HG03342 (cell line): ENCODE measurements at regions not wholly inside any gene's neighbourhood (a gene's known extent, or its start where the extent isn't known, plus 50 kb on each side); places are given as distances from the start of the nearest gene placed in this dataset.
"Not testable (repeated sequence)": the region's sequence is repeated elsewhere in the genome, so short reads cannot be mapped to it uniquely, and the experiment has no call there.

Source experiments
- ATAC-seq: cut with Tn5 transposase; IDR thresholded peaks from one replicate; pipeline ENCODE4 v1.9.1; 2021; ENCODE audit warnings: mild to moderate bottlenecking, moderate library complexity; ENCODE audit not compliant: unreplicated experiment

- peak; percentile 89 for ATAC-seq
Observed at GRCh38 chr1:95742591-95743089, 508.6 kb downstream of the RWDD3 start.

DNA sequence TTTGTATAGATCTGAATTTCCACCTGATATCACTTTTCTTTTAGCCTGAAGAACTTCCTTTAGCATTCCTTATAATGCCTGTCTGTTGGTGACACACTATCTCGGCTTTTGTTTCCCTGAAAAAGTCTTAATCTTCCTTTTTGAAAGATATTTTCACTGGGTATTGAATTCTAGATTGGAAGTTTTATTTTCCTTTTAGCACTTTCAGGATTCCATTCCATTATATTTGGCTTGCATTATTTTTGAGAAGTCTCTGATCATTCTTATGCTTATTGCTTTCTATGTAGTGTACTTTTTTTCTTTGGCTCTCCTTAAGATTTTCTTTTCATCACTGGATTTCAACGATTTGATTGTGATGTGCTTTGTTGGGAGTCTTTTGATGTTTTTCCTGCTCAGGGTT, 510.7 kb downstream of the RWDD3 start:
- no peak for ATAC-seq

DNA sequence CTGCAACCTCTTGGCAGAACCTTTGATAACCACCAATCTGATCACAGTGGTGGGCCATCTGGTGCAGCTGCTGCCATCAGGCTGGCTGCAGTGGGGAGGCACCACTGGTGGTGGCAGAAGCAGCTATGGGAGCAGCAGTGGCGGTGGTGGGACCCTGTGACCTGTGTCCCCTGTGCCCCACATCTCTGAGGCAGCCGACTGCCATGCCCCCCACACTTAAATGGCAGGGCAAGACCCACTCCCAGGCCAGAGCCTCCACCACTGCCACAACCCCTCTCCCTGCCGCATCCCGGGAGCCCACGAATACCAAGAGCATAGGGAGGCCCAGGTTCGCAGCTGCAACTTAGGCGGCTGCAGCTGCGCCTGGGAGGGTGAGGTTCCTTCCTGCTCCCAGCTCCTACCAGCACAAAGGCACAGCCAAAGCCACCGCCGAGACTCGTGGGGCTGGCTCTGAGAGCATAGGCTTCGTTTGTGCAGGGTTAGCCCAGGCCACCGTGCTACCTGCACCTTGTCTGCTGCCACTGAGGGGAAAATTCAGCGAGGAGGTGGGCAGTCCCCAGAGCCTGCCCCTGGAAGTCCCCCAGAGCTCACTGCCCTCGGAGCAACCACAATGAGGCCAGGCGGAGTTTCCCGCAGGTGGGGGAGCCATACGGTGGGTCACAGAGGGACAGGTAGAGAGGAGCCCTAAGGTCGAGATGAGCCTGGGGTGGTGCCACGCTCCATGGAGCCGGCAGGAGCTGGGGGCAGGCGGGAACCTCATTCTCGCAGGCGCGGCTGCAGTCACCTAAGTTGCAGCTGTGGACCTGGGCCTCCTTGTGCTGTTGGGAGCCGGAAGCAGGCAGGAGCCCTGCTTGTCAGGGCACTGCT, 518.7 kb downstream of the RWDD3 start:
- ATAC-seq: no peak

- ATAC-seq: no peak
Observed at GRCh38 chr1:95753382-95754016, 519.5 kb downstream of the RWDD3 start.

DNA sequence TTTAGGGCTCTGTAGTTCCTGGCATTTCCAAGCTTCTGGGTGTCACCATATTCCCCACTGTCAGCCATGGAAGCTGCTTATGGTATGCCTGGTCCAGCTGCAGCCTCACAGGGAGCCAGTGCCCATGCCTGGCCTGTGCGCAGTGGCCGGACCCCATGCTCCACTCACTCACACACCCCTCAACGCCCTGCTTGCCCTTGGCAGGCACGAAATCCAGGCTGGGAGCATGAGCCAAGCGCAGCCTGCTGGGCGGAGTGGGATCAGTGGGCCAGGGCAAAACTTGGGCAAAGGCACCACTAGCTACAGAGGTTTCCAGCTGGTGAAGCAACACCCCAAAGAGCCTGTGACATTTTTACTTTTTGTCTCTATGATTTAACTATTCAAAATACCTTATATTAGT, 520.4 kb downstream of the RWDD3 start:
- ATAC-seq: no peak

GRCh38 chr1:95766036-95766435, 532.0 kb downstream of the RWDD3 start:
- no peak for ATAC-seq

DNA sequence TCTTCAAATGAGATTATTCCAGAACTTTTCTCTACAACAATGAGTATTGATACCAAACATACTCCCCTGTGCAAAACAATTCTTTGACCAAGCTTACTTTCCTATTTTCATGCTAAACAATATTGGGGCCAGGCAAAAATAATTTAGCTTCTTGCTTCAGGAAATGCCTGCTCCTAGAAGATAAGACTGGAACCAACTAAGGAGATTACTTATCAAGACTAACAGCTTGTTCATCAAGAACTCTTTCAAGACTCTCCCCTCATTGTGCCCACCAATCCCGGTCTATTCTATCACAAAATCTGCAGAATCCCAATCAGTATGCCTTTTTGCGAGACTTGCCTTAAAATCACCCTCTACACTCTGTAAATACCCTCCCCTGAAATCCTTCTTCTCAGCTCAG, 536.6 kb downstream of the RWDD3 start:
- ATAC-seq: no peak

GRCh38 chr1:95778217-95778616, 544.2 kb downstream of the RWDD3 start:
- ATAC-seq: no peak

GRCh38 chr1:95780836-95781235, 546.8 kb downstream of the RWDD3 start:
- ATAC-seq: no peak

DNA sequence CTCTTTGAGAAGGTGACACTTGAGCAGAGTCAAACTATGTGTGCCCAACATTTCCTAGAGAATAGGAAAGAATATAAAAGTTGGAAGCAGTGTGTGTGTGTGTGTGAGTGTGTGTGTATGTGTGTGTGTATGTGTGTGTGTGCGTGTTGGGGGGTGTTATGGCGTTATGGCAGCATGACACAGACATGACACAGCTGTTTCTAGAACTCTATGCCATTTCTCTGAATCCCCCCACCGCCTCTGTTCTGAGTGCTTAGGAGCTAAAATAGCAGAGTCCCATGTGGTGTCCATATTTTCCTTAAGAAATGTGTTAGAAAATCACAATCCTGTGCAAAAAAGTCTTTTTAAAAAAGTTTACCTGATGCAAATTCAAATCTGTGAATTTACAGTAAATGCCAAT, 556.1 kb downstream of the RWDD3 start:
- ATAC-seq: no peak

DNA sequence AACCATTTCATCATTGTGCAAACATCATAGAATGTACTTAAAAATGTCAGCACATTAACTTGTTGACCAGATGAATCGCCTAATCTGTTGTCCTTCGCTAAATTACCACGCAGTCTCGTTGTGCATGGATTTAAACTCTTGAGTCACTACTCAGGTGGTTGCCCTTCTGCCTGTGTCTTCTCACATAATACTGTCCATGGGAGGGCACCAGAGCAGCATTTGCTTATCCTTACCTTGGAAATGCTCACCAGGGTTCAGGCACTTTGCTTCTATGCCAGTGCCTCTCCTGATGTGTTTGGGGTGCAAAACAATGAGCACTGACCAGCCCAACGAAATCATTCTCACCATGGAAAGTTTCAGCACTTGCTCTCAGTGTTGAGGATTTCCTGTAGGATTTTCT, 559.9 kb downstream of the RWDD3 start:
- no peak for ATAC-seq

- not testable (repeated sequence) for ATAC-seq
Observed at GRCh38 chr1:95797761-95798160, 563.8 kb downstream of the RWDD3 start.

DNA sequence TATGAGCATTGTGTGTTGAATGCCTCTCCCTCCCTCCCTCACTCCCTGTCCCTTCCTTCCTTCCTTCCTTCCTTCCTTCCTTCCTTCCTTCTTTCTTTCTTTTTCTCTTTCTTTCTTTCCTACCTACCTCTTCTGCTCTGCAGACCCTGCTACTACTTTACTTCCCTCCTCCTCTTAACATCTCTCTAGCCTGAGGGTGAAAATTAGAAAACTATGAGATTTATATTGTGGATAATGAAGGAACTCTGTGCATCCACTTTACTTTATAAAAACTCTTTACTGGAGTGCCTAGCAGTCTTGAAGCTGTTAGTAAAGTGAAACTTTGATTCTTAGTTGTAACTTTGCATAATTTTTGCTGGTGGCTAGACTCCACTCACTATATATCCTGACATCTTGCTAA, 572.2 kb downstream of the RWDD3 start:
- no peak for ATAC-seq

DNA sequence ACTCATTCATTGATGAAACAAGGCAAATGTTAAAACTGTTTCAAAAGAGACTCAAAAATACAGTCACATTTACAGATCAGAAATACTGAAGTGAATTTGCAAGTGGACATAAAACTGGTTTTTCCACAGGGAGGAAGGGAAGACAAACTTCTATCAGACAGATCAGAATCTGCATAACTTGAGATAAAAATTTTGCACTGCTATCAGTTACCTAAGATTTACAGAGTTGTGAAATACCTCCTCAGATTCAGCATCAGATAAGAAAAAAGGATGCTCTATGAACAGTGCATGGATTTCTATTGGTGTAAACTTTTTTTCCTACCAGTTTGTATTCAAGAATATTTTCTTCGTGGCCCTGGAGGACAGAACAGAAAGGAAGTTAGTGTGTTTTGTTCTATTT, 575.4 kb downstream of the RWDD3 start:
- no peak for ATAC-seq

GRCh38 chr1:95815511-95815910, 581.5 kb downstream of the RWDD3 start:
- no peak for ATAC-seq

- ATAC-seq: no peak
Observed at GRCh38 chr1:95829556-95829955, 595.5 kb downstream of the RWDD3 start.

- no peak for ATAC-seq
Observed at GRCh38 chr1:95832370-95832769, 598.4 kb downstream of the RWDD3 start.

DNA sequence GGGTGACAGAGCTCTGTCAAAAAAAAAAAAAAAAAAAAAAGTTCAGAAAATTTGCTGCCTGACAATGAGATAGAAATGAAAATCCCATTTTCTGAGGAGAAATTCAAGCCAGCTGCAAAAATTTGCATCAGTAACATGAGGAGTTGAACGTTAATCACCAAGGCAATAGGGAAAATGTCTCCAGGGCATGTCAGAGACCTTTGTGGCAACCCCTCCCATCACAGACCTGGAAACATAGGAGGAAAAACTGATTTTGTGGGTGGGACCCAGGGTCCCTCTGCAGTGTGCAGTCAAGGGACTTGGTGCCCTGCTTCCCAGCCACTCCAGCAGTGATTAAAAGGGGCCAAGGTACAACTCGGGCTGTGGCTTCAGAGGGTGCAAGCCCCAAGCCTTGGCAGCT, 615.4 kb downstream of the RWDD3 start:
- ATAC-seq: no peak

GRCh38 chr1:95850165-95850649, 616.2 kb downstream of the RWDD3 start:
- ATAC-seq: no peak

DNA sequence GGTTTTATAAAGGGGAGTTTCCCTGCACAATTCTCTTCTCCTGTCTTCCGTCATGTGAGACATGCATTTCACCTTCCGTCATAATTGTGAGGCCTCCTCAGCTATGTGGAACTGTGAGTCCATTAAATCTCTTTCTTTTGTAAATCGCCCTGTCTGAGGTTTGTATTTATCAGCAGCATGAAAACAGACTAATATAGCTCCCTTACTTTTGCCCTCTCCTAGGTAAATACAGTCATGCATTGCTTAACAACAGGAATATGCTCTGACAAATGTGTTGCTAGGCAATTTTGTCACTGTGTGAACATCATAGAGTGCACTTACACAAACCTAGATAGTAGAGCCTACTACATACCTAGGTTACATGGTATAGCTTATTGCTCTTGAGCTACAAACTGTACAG, 616.8 kb downstream of the RWDD3 start:
- ATAC-seq: no peak

- ATAC-seq: no peak
Observed at GRCh38 chr1:95852483-95853070, 618.6 kb downstream of the RWDD3 start.

GRCh38 chr1:95854457-95854856, 620.4 kb downstream of the RWDD3 start:
- ATAC-seq: no peak
